Left lung (tissue), 4 donors: ENCODE measurements at regions not wholly inside any gene's neighbourhood (a gene's known extent, or its start where the extent isn't known, plus 50 kb on each side); places are given as distances from the start of the nearest gene placed in this dataset.

Experiments used
- ATAC-seq: fragments of 200-7000 bp; cut with Tn5 transposase; one replicate; pipeline ENCODE4 v1.9.1; 2020; ENCODE audit warnings: moderate library complexity
- DNase-seq, 4 donors: peaks; one replicate each; pipeline ENCODE4 v3.0.0-alpha.2; 2013 to 2020
- H3K27ac ChIP-seq, 2 donors: fragments of 200-600 bp; sonication (generic) in 1 of 2; one replicate each; pipeline versions ENCODE4 v1.5.0 to v1.8.0; 2020 to 2021
- H3K27me3 ChIP-seq, 2 donors: fragments of 200-600 bp; sonication (generic) in 1 of 2; one replicate each; pipeline versions ENCODE4 v1.5.0 to v1.8.0; 2020 to 2021
- H3K36me3 ChIP-seq, 2 donors: fragments of 200-600 bp; sonication (generic) in 1 of 2; one replicate each; pipeline versions ENCODE4 v1.5.0 to v1.8.0; 2020 to 2021
- H3K4me1 ChIP-seq, 2 donors: fragments of 200-600 bp; one replicate each; pipeline ENCODE4 v1.8.0; 2021
- H3K4me3 ChIP-seq, 2 donors: fragments of 200-600 bp; sonication (generic) in 1 of 2; one replicate each; pipeline versions ENCODE4 v1.5.0 to v1.8.0; 2020 to 2021; ENCODE audit warnings: mild to moderate bottlenecking in 1 of 2
- H3K9me3 ChIP-seq, 2 donors: fragments of 200-600 bp; sonication (generic) in 1 of 2; one replicate each; pipeline versions ENCODE4 v1.5.0 to v1.8.0; 2020 to 2021
- intact Hi-C, 2 donors: fragments of 100-400 bp; cut with DNase I; formaldehyde crosslinking; loops; one replicate each; pipeline versions ENCODE4 v1.11.2 to v1.14.2; 2022
- TF ChIP-seq, protein P1 (sequence below), 2 donors: fragments of 200-600 bp; sonication (generic) in 1 of 2; IDR thresholded peaks; one replicate each; pipeline versions ENCODE4 v1.5.0 to v1.8.0; 2021; ENCODE audit warnings: antibody characterized with exemption in 2 of 2
- donor health status: DM: no; HTN: yes; CAD: no.
- donor health status: DM: no; HTN: no; CAD: no.

DNA sequence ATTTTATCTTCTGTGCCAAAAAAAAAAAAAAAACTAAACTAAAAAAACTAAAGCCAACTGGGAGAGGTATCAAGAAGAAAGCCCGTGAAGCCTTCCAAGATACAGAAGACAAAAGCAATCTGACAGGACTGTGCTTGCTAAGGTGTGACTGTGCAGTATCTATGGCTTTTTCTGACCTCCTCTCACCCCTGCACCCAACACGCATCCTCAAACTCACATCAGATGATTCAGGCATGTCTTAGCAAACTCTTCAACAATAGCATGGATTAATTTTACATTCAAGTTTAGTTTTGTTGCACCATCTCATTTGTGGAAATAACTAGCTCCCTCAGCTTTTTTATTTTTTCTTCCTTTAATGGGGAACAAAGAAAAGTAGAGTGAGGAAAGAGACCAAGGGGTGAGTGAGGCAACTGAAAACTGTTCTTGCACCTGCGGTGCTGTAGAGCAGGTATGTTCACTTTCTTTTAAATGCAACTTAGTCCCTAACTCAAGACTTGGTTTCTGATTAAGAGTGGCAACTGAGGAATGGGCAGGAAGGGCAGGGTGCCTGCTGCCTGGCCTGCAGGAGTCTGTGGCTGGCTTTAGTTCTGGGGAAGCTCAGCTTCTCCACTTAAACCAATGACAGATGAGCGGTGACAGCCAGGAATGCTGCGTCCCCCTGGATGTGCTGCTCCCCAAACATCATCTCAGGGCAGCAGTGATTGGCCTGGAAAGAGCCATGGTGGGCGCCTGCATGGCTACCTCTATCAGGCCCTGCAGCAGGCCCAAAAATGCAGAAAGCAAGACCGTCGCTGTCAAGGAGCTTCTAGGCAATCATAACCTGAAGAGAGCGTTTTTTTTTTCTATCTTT is 71.3 kb upstream of the LRRC8B start:
- H3K36me3 ChIP-seq: no peaks in the 10 kb centered on the region
- H3K4me3 ChIP-seq: no peak overlapping the region
- no peak for ATAC-seq
- intact Hi-C loops: no loop called here
- TF ChIP-seq, protein P1, sequence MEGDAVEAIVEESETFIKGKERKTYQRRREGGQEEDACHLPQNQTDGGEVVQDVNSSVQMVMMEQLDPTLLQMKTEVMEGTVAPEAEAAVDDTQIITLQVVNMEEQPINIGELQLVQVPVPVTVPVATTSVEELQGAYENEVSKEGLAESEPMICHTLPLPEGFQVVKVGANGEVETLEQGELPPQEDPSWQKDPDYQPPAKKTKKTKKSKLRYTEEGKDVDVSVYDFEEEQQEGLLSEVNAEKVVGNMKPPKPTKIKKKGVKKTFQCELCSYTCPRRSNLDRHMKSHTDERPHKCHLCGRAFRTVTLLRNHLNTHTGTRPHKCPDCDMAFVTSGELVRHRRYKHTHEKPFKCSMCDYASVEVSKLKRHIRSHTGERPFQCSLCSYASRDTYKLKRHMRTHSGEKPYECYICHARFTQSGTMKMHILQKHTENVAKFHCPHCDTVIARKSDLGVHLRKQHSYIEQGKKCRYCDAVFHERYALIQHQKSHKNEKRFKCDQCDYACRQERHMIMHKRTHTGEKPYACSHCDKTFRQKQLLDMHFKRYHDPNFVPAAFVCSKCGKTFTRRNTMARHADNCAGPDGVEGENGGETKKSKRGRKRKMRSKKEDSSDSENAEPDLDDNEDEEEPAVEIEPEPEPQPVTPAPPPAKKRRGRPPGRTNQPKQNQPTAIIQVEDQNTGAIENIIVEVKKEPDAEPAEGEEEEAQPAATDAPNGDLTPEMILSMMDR (IDR thresholded peaks at IDR 0.05): no peak
- H3K9me3 ChIP-seq: no peaks in the 10 kb centered on the region
- no peak for DNase-seq
- no peaks in the 10 kb centered on the region for H3K27me3 ChIP-seq
- H3K4me1 ChIP-seq: no peaks in the 10 kb centered on the region
- no peak overlapping the region for H3K27ac ChIP-seq

DNA sequence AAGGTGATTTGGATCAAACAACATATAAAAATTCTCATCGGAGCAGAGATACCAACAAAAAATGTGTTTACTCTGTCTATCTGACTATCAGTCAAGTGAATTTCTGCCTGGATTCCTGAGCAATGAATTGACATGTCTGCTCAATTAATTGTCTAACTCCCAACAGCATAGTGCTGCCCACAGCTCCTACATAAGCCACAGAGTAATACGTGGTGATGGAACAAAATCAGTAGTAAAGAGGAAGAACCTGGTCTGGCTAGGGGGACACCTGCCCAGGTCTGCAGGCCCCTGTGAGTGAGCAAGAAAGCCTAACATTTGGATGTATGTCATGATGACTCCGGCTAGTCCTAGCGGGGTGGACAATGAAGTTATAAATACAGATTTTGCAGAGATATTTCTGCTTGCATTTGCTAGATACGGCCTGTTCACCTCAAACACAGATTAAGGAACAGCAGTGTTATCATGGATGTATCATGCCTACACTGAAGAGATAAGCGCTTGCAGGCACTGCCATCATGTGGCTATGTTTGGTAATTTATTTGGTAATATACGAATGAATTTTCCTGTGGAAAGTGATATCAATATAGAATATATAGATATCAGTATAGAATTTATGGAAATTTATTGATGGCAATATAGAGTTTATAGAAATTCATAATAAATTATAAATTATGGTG is 69.6 kb upstream of the LRRC8B start:
- TF ChIP-seq, protein P1 (IDR thresholded peaks at IDR 0.05): peak; percentile 45 to 65
- no peak overlapping the region for H3K27ac ChIP-seq
- ATAC-seq (peak; percentile 95), DNase-seq (peak in 2 of 4 donors; percentile 18 to 49)
- H3K4me3 ChIP-seq: no peak overlapping the region
- H3K9me3 ChIP-seq: no peaks in the 10 kb centered on the region
- no peaks in the 10 kb centered on the region for H3K27me3 ChIP-seq
- no peaks in the 10 kb centered on the region for H3K36me3 ChIP-seq
- H3K4me1 ChIP-seq: no peaks in the 10 kb centered on the region
- intact Hi-C loops: loop anchor here in 1 of 2 donors (5.0 kb wide), 1 partner anchor 458 kb away; no protein-coding TSS in a partner anchor

DNA sequence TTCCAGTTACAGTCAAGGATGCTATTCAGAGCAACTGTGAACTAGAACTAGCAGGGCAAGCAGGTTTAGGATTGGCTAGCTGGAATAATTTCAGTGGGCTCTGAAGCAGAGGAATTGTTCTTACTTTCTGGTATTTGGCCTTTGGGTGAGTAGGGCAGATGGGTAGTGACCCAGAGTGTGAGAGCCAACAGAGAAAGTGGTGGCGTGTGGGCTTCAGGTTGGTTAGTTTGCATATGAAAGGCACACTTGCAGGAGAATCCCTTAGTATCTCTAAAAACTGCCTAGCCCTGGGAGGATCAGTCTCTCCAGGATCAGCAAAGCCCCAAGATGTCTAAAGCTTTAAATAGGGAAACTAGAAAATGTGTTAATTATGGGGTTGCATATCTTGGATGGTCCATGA is 67.6 kb upstream of the LRRC8B start:
- H3K27me3 ChIP-seq: no peaks in the 10 kb centered on the region
- TF ChIP-seq, protein P1 (IDR thresholded peaks at IDR 0.05): no peak
- H3K36me3 ChIP-seq: no peaks in the 10 kb centered on the region
- ATAC-seq (no peak), DNase-seq (no peak)
- H3K9me3 ChIP-seq: no peaks in the 10 kb centered on the region
- intact Hi-C loops: loop anchor here in 1 of 2 donors (5.0 kb wide), 1 partner anchor 460 kb away; no protein-coding TSS in a partner anchor
- no peak overlapping the region for H3K27ac ChIP-seq
- H3K4me1 ChIP-seq: no peaks in the 10 kb centered on the region
- no peak overlapping the region for H3K4me3 ChIP-seq

DNA sequence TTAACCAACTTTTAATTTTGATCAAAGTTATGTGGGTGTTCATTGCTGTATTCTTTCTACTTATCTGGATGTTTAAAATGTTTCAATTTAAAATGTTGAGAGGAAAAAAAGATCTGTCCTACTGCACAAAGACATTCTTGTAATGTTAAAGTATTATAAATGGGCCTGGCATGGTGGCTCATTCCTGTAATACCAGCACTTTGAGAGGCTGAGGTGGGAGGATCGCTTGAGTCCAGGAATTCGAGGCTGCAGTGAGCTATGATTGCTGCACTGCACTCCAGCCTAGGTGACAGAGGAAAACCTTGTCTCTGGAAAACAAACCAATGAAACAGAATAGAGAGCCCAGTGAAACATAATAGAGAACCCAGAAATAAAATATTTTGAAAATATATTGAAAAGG is 65.5 kb upstream of the LRRC8B start:
- Histone ChIP-seq H3K4me3 (no peak overlapping the region), H3K36me3 (no peaks in the 10 kb centered on the region), H3K27me3 (no peaks in the 10 kb centered on the region), H3K27ac (no peak overlapping the region), H3K9me3 (no peaks in the 10 kb centered on the region), H3K4me1 (no peaks in the 10 kb centered on the region)
- ATAC-seq (no peak), DNase-seq (no peak)
- TF ChIP-seq, protein P1 (IDR thresholded peaks at IDR 0.05): no peak
- intact Hi-C loops: loop anchor here in 1 of 2 donors (5.0 kb wide), 1 partner anchor 462 kb away; no protein-coding TSS in a partner anchor

DNA sequence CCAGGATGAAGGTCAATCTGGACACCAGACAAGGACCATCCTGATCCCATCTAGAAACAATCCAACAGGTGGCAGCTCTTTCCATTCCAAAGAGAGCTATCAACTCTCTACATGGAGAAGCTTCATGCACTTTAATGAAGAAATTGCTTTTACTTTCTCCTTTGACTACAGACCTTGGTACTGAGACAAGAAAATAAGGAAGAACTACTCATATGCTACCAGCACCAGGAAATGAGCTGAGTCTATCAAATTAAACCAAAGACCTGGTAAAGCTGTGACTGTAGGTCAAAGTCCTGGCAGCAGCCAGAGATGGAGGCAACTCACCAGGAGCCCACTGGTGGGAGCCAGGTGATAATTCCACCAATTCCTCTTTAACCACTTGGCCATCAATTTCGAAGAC is 64.3 kb upstream of the LRRC8B start:
- DNase-seq (no peak), ATAC-seq (no peak)
- Histone ChIP-seq H3K4me1 (no peaks in the 10 kb centered on the region), H3K27ac (no peak overlapping the region), H3K36me3 (no peaks in the 10 kb centered on the region), H3K27me3 (no peaks in the 10 kb centered on the region), H3K4me3 (no peak overlapping the region), H3K9me3 (no peaks in the 10 kb centered on the region)
- intact Hi-C loops: no loop called here
- TF ChIP-seq, protein P1 (IDR thresholded peaks at IDR 0.05): no peak
